ENCODE measurements at regions not wholly inside any gene's neighbourhood (a gene's known extent, or its start where the extent isn't known, plus 50 kb on each side); places are given as distances from the start of the nearest gene placed in this dataset.

- ChIA-PET CTCF (no interaction called here), POLR2A (no interaction called here)
- no peaks in the 10 kb centered on the region for H3K27me3 ChIP-seq (replicated peaks in 2 of 5; ENCODE audit: control insufficient read depth in 4 of 5, insufficient read depth in 5 of 5, low read length in 4 of 5)
- no peak overlapping the region for H3K4me3 ChIP-seq (ENCODE audit: control insufficient read depth in 1 of 7, extremely low read depth in 1 of 7, insufficient read depth in 4 of 7, low read depth in 2 of 7, low read length in 6 of 7)
- no peaks in the 10 kb centered on the region for H3K9me3 ChIP-seq (ENCODE audit: control extremely low read depth in 1 of 5, control insufficient read depth in 4 of 5, insufficient read depth in 2 of 5, low read depth in 1 of 5, low read length in 4 of 5)
- H3K36me3 ChIP-seq (ENCODE audit: control insufficient read depth in 4 of 4, insufficient read depth in 4 of 4, low read length in 3 of 4): no peaks in the 10 kb centered on the region
- H3K27ac ChIP-seq (ENCODE audit: insufficient read depth in 1 of 2, low read depth in 1 of 2, low read length in 2 of 2, poor library complexity in 1 of 2, severe bottlenecking in 2 of 2): no peak overlapping the region
- no CpG with 5 or more reads among the region's 1 CpG for WGBS (ENCODE audit: insufficient coverage)
- no peaks in the 10 kb centered on the region for H3K4me1 ChIP-seq (ENCODE audit: control extremely low read depth in 1 of 4, control insufficient read depth in 4 of 4, insufficient read depth in 4 of 4, low read length in 3 of 4)
- no peak for DNase-seq
Measured at GRCh38 chr14:44283836-44284235, 223.2 kb downstream of the FSCB start.

GRCh38 chr14:44279357-44279756, 227.7 kb downstream of the FSCB start:
- Histone ChIP-seq H3K9me3 (ENCODE audit: control extremely low read depth in 1 of 5, control insufficient read depth in 4 of 5, insufficient read depth in 2 of 5, low read depth in 1 of 5, low read length in 4 of 5) (no peaks in the 10 kb centered on the region), H3K27me3 (replicated peaks in 2 of 5; ENCODE audit: control insufficient read depth in 4 of 5, insufficient read depth in 5 of 5, low read length in 4 of 5) (no peaks in the 10 kb centered on the region), H3K4me1 (ENCODE audit: control extremely low read depth in 1 of 4, control insufficient read depth in 4 of 4, insufficient read depth in 4 of 4, low read length in 3 of 4) (no peaks in the 10 kb centered on the region), H3K27ac (ENCODE audit: insufficient read depth in 1 of 2, low read depth in 1 of 2, low read length in 2 of 2, poor library complexity in 1 of 2, severe bottlenecking in 2 of 2) (no peak overlapping the region), H3K4me3 (ENCODE audit: control insufficient read depth in 1 of 7, extremely low read depth in 1 of 7, insufficient read depth in 4 of 7, low read depth in 2 of 7, low read length in 6 of 7) (no peak overlapping the region), H3K36me3 (ENCODE audit: control insufficient read depth in 4 of 4, insufficient read depth in 4 of 4, low read length in 3 of 4) (no peaks in the 10 kb centered on the region)
- ChIA-PET CTCF (no interaction called here), POLR2A (no interaction called here)
- WGBS (ENCODE audit: insufficient coverage): 67% methylated on average over 1 of the region's 1 CpG
- DNase-seq: no peak

- Histone ChIP-seq H3K4me1 (ENCODE audit: control extremely low read depth in 1 of 4, control insufficient read depth in 4 of 4, insufficient read depth in 4 of 4, low read length in 3 of 4) (no peaks in the 10 kb centered on the region), H3K27me3 (replicated peaks in 2 of 5; ENCODE audit: control insufficient read depth in 4 of 5, insufficient read depth in 5 of 5, low read length in 4 of 5) (no peaks in the 10 kb centered on the region), H3K9me3 (ENCODE audit: control extremely low read depth in 1 of 5, control insufficient read depth in 4 of 5, insufficient read depth in 2 of 5, low read depth in 1 of 5, low read length in 4 of 5) (peaks cover 0 to 2% (median 0%) of the 10 kb centered on the region in 5 experiments), H3K36me3 (ENCODE audit: control insufficient read depth in 4 of 4, insufficient read depth in 4 of 4, low read length in 3 of 4) (no peaks in the 10 kb centered on the region), H3K4me3 (ENCODE audit: control insufficient read depth in 1 of 7, extremely low read depth in 1 of 7, insufficient read depth in 4 of 7, low read depth in 2 of 7, low read length in 6 of 7) (no peak overlapping the region), H3K27ac (ENCODE audit: insufficient read depth in 1 of 2, low read depth in 1 of 2, low read length in 2 of 2, poor library complexity in 1 of 2, severe bottlenecking in 2 of 2) (no peak overlapping the region)
- ChIA-PET POLR2A (no interaction called here), CTCF (no interaction called here)
- WGBS (ENCODE audit: insufficient coverage): no CpG with 5 or more reads among the region's 2 CpGs
- no peak for DNase-seq
Measured at GRCh38 chr14:44271637-44272036, 235.4 kb downstream of the FSCB start.

GRCh38 chr14:44271006-44271405, 236.1 kb downstream of the FSCB start:
- WGBS (ENCODE audit: insufficient coverage): 100% methylated on average over 2 of the region's 3 CpGs
- Histone ChIP-seq H3K27ac (ENCODE audit: insufficient read depth in 1 of 2, low read depth in 1 of 2, low read length in 2 of 2, poor library complexity in 1 of 2, severe bottlenecking in 2 of 2) (no peak overlapping the region), H3K4me3 (ENCODE audit: control insufficient read depth in 1 of 7, extremely low read depth in 1 of 7, insufficient read depth in 4 of 7, low read depth in 2 of 7, low read length in 6 of 7) (no peak overlapping the region), H3K9me3 (ENCODE audit: control extremely low read depth in 1 of 5, control insufficient read depth in 4 of 5, insufficient read depth in 2 of 5, low read depth in 1 of 5, low read length in 4 of 5) (peaks cover 0 to 2% (median 0%) of the 10 kb centered on the region in 5 experiments), H3K36me3 (ENCODE audit: control insufficient read depth in 4 of 4, insufficient read depth in 4 of 4, low read length in 3 of 4) (no peaks in the 10 kb centered on the region), H3K27me3 (replicated peaks in 2 of 5; ENCODE audit: control insufficient read depth in 4 of 5, insufficient read depth in 5 of 5, low read length in 4 of 5) (no peaks in the 10 kb centered on the region), H3K4me1 (ENCODE audit: control extremely low read depth in 1 of 4, control insufficient read depth in 4 of 4, insufficient read depth in 4 of 4, low read length in 3 of 4) (no peaks in the 10 kb centered on the region)
- no peak for DNase-seq
- ChIA-PET CTCF (no interaction called here), POLR2A (no interaction called here)

- Histone ChIP-seq H3K27ac (ENCODE audit: insufficient read depth in 1 of 2, low read depth in 1 of 2, low read length in 2 of 2, poor library complexity in 1 of 2, severe bottlenecking in 2 of 2) (no peak overlapping the region), H3K9me3 (ENCODE audit: control extremely low read depth in 1 of 5, control insufficient read depth in 4 of 5, insufficient read depth in 2 of 5, low read depth in 1 of 5, low read length in 4 of 5) (peaks cover 0 to 2% (median 0%) of the 10 kb centered on the region in 5 experiments), H3K27me3 (replicated peaks in 2 of 5; ENCODE audit: control insufficient read depth in 4 of 5, insufficient read depth in 5 of 5, low read length in 4 of 5) (no peaks in the 10 kb centered on the region), H3K4me3 (ENCODE audit: control insufficient read depth in 1 of 7, extremely low read depth in 1 of 7, insufficient read depth in 4 of 7, low read depth in 2 of 7, low read length in 6 of 7) (no peak overlapping the region), H3K4me1 (ENCODE audit: control extremely low read depth in 1 of 4, control insufficient read depth in 4 of 4, insufficient read depth in 4 of 4, low read length in 3 of 4) (no peaks in the 10 kb centered on the region), H3K36me3 (ENCODE audit: control insufficient read depth in 4 of 4, insufficient read depth in 4 of 4, low read length in 3 of 4) (no peaks in the 10 kb centered on the region)
- CTCF ChIA-PET: no interaction called here
- 71% methylated on average over 2 of the region's 2 CpGs for WGBS (ENCODE audit: insufficient coverage)
- POLR2A ChIA-PET: no interaction called here
- DNase-seq: no peak
Measured at GRCh38 chr14:44265246-44265645, 241.8 kb downstream of the FSCB start.

- Histone ChIP-seq H3K36me3 (ENCODE audit: control insufficient read depth in 4 of 4, insufficient read depth in 4 of 4, low read length in 3 of 4) (no peaks in the 10 kb centered on the region), H3K4me3 (ENCODE audit: control insufficient read depth in 1 of 7, extremely low read depth in 1 of 7, insufficient read depth in 4 of 7, low read depth in 2 of 7, low read length in 6 of 7) (no peak overlapping the region), H3K9me3 (ENCODE audit: control extremely low read depth in 1 of 5, control insufficient read depth in 4 of 5, insufficient read depth in 2 of 5, low read depth in 1 of 5, low read length in 4 of 5) (peaks cover 0 to 1% (median 0%) of the 10 kb centered on the region in 5 experiments), H3K27me3 (replicated peaks in 2 of 5; ENCODE audit: control insufficient read depth in 4 of 5, insufficient read depth in 5 of 5, low read length in 4 of 5) (no peaks in the 10 kb centered on the region), H3K4me1 (ENCODE audit: control extremely low read depth in 1 of 4, control insufficient read depth in 4 of 4, insufficient read depth in 4 of 4, low read length in 3 of 4) (no peaks in the 10 kb centered on the region), H3K27ac (ENCODE audit: insufficient read depth in 1 of 2, low read depth in 1 of 2, low read length in 2 of 2, poor library complexity in 1 of 2, severe bottlenecking in 2 of 2) (no peak overlapping the region)
- DNase-seq: no peak
- ChIA-PET POLR2A (no interaction called here), CTCF (no interaction called here)
Measured at GRCh38 chr14:44215660-44216059, 291.4 kb downstream of the FSCB start.

GRCh38 chr14:44211718-44212117, 295.4 kb downstream of the FSCB start:
- Histone ChIP-seq H3K4me3 (ENCODE audit: control insufficient read depth in 1 of 7, extremely low read depth in 1 of 7, insufficient read depth in 4 of 7, low read depth in 2 of 7, low read length in 6 of 7) (no peak overlapping the region), H3K9me3 (ENCODE audit: control extremely low read depth in 1 of 5, control insufficient read depth in 4 of 5, insufficient read depth in 2 of 5, low read depth in 1 of 5, low read length in 4 of 5) (peaks cover 0 to 1% (median 0%) of the 10 kb centered on the region in 5 experiments), H3K27ac (ENCODE audit: insufficient read depth in 1 of 2, low read depth in 1 of 2, low read length in 2 of 2, poor library complexity in 1 of 2, severe bottlenecking in 2 of 2) (no peak overlapping the region), H3K36me3 (ENCODE audit: control insufficient read depth in 4 of 4, insufficient read depth in 4 of 4, low read length in 3 of 4) (no peaks in the 10 kb centered on the region), H3K4me1 (ENCODE audit: control extremely low read depth in 1 of 4, control insufficient read depth in 4 of 4, insufficient read depth in 4 of 4, low read length in 3 of 4) (no peaks in the 10 kb centered on the region), H3K27me3 (replicated peaks in 2 of 5; ENCODE audit: control insufficient read depth in 4 of 5, insufficient read depth in 5 of 5, low read length in 4 of 5) (no peaks in the 10 kb centered on the region)
- POLR2A ChIA-PET: no interaction called here
- CTCF ChIA-PET: no interaction called here
- no CpG with 5 or more reads among the region's 2 CpGs for WGBS (ENCODE audit: insufficient coverage)
- no peak for DNase-seq

Data from common myeloid progenitor, CD34-positive (primary cell).